ENCODE measurements at regions not wholly inside any gene's neighbourhood (a gene's known extent, or its start where the extent isn't known, plus 50 kb on each side); places are given as distances from the start of the nearest gene placed in this dataset.

DNA sequence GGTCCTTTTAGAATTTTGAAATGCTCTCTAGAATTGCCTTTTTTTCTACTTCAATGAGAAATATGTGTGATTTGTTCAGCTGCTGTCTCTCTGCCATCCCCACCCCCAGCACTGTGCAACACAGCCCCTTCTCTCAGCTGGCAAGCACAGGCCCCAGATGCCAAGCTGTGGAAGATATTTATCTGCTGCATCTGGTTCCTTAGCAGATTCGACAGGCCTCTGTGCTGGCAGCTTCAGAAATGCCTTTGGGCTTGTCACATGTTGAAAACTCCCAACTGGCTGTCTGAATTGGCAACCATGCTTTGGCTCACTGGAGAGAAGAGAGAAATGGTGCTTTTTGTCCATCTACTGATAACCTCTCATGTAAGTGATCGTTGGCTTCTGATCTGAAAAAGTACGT is 206.7 kb upstream of the C1orf87 start:
- POLR2A ChIA-PET (ENCODE audit: low non-redundant PET), result no interaction called here
- CTCF ChIA-PET, result interaction anchor here (2.4 kb wide), 1 partner anchor 484 kb away, joined by 10 read pairs; no protein-coding TSS in a partner anchor
- Histone ChIP-seq H3K27me3 (replicated peaks; ENCODE audit: insufficient read depth, low read depth, low read length, poor library complexity) (no peaks in the 10 kb centered on the region), H3K27ac (ENCODE audit: low read depth, low read length, poor library complexity, severe bottlenecking) (no peak overlapping the region), H3K4me1 (ENCODE audit: insufficient read depth, low read length, poor library complexity, severe bottlenecking) (no peaks in the 10 kb centered on the region), H3K36me3 (ENCODE audit: insufficient read depth, low read length, poor library complexity, severe bottlenecking) (no peaks in the 10 kb centered on the region), H3K4me3 (ENCODE audit: low read depth, low read length, poor library complexity, severe bottlenecking) (no peak overlapping the region), H3K9me3 (ENCODE audit: low read depth, low read length, poor library complexity, severe bottlenecking) (no peaks in the 10 kb centered on the region)
- peak; percentile 45 for DNase-seq (ENCODE audit: low spot score)
- TF ChIP-seq EZH2 (IDR thresholded peaks at IDR 0.05; ENCODE audit: borderline replicate concordance, low read depth, low read length, poor library complexity, severe bottlenecking), result no peak
- TF ChIP-seq, protein P1, sequence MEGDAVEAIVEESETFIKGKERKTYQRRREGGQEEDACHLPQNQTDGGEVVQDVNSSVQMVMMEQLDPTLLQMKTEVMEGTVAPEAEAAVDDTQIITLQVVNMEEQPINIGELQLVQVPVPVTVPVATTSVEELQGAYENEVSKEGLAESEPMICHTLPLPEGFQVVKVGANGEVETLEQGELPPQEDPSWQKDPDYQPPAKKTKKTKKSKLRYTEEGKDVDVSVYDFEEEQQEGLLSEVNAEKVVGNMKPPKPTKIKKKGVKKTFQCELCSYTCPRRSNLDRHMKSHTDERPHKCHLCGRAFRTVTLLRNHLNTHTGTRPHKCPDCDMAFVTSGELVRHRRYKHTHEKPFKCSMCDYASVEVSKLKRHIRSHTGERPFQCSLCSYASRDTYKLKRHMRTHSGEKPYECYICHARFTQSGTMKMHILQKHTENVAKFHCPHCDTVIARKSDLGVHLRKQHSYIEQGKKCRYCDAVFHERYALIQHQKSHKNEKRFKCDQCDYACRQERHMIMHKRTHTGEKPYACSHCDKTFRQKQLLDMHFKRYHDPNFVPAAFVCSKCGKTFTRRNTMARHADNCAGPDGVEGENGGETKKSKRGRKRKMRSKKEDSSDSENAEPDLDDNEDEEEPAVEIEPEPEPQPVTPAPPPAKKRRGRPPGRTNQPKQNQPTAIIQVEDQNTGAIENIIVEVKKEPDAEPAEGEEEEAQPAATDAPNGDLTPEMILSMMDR (conservative IDR thresholded peaks at IDR 0.05; ENCODE audit: low read depth, low read length), result no peak
- intact Hi-C loops (cut with micrococcal nuclease; ENCODE audit: unreplicated experiment), result loop anchor here (2.0 to 5.0 kb wide), 4 partner anchors 309 to 762 kb away; no protein-coding TSS in a partner anchor
- no TSS peak for BruUV-seq (replicated peaks)

- no peaks in the 10 kb centered on the region for H3K36me3 ChIP-seq (ENCODE audit: insufficient read depth, low read length, poor library complexity, severe bottlenecking)
- H3K27ac ChIP-seq (ENCODE audit: low read depth, low read length, poor library complexity, severe bottlenecking), result no peak overlapping the region
- CTCF ChIA-PET, result interaction anchor here (0.7 to 2.4 kb wide), 2 partner anchors 485 to 913 kb away, joined by 3 to 10 read pairs; no protein-coding TSS in a partner anchor
- DNase-seq (ENCODE audit: low spot score), result no peak
- no peaks in the 10 kb centered on the region for H3K9me3 ChIP-seq (ENCODE audit: low read depth, low read length, poor library complexity, severe bottlenecking)
- POLR2A ChIA-PET (ENCODE audit: low non-redundant PET), result no interaction called here
- no peaks in the 10 kb centered on the region for H3K4me1 ChIP-seq (ENCODE audit: insufficient read depth, low read length, poor library complexity, severe bottlenecking)
- intact Hi-C loops (cut with micrococcal nuclease; ENCODE audit: unreplicated experiment), result loop anchor here (2.0 to 5.0 kb wide), 4 partner anchors 309 to 763 kb away; no protein-coding TSS in a partner anchor
- no peaks in the 10 kb centered on the region for H3K27me3 ChIP-seq (replicated peaks; ENCODE audit: insufficient read depth, low read depth, low read length, poor library complexity)
- no TSS peak for BruUV-seq (replicated peaks)
- no peak for TF ChIP-seq EZH2 (IDR thresholded peaks at IDR 0.05; ENCODE audit: borderline replicate concordance, low read depth, low read length, poor library complexity, severe bottlenecking)
- TF ChIP-seq, protein P1 (conservative IDR thresholded peaks at IDR 0.05; ENCODE audit: low read depth, low read length), result no peak
- no peak overlapping the region for H3K4me3 ChIP-seq (ENCODE audit: low read depth, low read length, poor library complexity, severe bottlenecking)
These were observed 206.2 kb upstream of the C1orf87 start for GRCh38 chr1:60279798-60280197.

- no peak for DNase-seq (ENCODE audit: low spot score)
- Histone ChIP-seq H3K27ac (ENCODE audit: low read depth, low read length, poor library complexity, severe bottlenecking) (no peak overlapping the region), H3K4me3 (ENCODE audit: low read depth, low read length, poor library complexity, severe bottlenecking) (no peak overlapping the region), H3K9me3 (ENCODE audit: low read depth, low read length, poor library complexity, severe bottlenecking) (no peaks in the 10 kb centered on the region), H3K36me3 (ENCODE audit: insufficient read depth, low read length, poor library complexity, severe bottlenecking) (no peaks in the 10 kb centered on the region), H3K4me1 (ENCODE audit: insufficient read depth, low read length, poor library complexity, severe bottlenecking) (no peaks in the 10 kb centered on the region), H3K27me3 (replicated peaks; ENCODE audit: insufficient read depth, low read depth, low read length, poor library complexity) (no peaks in the 10 kb centered on the region)
- BruUV-seq (replicated peaks), result no TSS peak
- ChIA-PET POLR2A (ENCODE audit: low non-redundant PET) (no interaction called here), CTCF (no interaction called here)
- TF ChIP-seq EZH2 (IDR thresholded peaks at IDR 0.05; ENCODE audit: borderline replicate concordance, low read depth, low read length, poor library complexity, severe bottlenecking), result no peak
- TF ChIP-seq, protein P1 (conservative IDR thresholded peaks at IDR 0.05; ENCODE audit: low read depth, low read length), result no peak
- intact Hi-C loops (cut with micrococcal nuclease; ENCODE audit: unreplicated experiment), result no loop called here
These were observed 203.7 kb upstream of the C1orf87 start for GRCh38 chr1:60277269-60277668.

All from A673 (cell line).